ENCODE measurements at regions not wholly inside any gene's neighbourhood (a gene's known extent, or its start where the extent isn't known, plus 50 kb on each side); places are given as distances from the start of the nearest gene placed in this dataset.

DNA sequence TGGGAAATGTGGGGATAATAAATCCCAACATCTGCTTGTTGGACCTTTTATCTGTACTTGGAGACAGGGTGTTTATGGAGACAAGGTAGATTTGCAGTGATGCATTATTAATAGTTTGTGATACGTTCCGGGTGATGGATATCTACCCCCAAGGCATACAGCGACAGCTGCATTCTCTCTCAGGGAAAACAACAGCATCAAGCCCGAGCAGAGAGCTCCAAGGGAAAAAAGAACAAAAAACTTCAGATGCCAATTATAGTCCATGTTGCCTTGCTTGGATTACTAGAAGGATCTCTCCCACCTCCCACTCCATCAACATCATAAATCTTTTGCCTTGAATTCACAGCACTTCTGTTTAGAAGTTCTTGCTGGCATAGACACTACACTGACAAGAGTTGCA lies 187.5 kb upstream of the CDH11 start (continued):
- no peak for TF ChIP-seq TCF7L2 (IDR thresholded peaks at IDR 0.05; ENCODE audit: borderline replicate concordance, extremely low read depth, insufficient read depth, insufficient read length)
- no peak for TF ChIP-seq SP1 (IDR thresholded peaks at IDR 0.05; ENCODE audit: low read depth)
- TF ChIP-seq ZFX (IDR thresholded peaks at IDR 0.05) = no peak
- no peak for TF ChIP-seq SRF (IDR thresholded peaks at IDR 0.05; ENCODE audit: low read depth)
- TF ChIP-seq POLR2AphosphoS5 (IDR thresholded peaks at IDR 0.05; ENCODE audit: low read depth, low read length) = no peak
- TF ChIP-seq, protein P1, sequence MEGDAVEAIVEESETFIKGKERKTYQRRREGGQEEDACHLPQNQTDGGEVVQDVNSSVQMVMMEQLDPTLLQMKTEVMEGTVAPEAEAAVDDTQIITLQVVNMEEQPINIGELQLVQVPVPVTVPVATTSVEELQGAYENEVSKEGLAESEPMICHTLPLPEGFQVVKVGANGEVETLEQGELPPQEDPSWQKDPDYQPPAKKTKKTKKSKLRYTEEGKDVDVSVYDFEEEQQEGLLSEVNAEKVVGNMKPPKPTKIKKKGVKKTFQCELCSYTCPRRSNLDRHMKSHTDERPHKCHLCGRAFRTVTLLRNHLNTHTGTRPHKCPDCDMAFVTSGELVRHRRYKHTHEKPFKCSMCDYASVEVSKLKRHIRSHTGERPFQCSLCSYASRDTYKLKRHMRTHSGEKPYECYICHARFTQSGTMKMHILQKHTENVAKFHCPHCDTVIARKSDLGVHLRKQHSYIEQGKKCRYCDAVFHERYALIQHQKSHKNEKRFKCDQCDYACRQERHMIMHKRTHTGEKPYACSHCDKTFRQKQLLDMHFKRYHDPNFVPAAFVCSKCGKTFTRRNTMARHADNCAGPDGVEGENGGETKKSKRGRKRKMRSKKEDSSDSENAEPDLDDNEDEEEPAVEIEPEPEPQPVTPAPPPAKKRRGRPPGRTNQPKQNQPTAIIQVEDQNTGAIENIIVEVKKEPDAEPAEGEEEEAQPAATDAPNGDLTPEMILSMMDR (IDR thresholded peaks at IDR 0.05 in 2 of 3, conservative IDR thresholded peaks at IDR 0.05 in 1 of 3; ENCODE audit: borderline replicate concordance in 1 of 3, insufficient read depth in 1 of 3, low read depth in 2 of 3, low read length in 2 of 3) = no peak
- no peak for TF ChIP-seq ATF3 (IDR thresholded peaks at IDR 0.05)
- TF ChIP-seq CBX3 (IDR thresholded peaks at IDR 0.05; ENCODE audit: low read depth) = no peak
- no peak for TF ChIP-seq EZH2phosphoT487 (IDR thresholded peaks at IDR 0.05; ENCODE audit: borderline replicate concordance)
- TF ChIP-seq POLR2A (IDR thresholded peaks at IDR 0.05; ENCODE audit: borderline replicate concordance, extremely low read depth, insufficient read depth, insufficient read length) = no peak
- TF ChIP-seq EGR1 (IDR thresholded peaks at IDR 0.05; ENCODE audit: low read depth) = no peak
- no peak for TF ChIP-seq FOSL1 (IDR thresholded peaks at IDR 0.05; ENCODE audit: low read depth)
- TF ChIP-seq, protein P2, sequence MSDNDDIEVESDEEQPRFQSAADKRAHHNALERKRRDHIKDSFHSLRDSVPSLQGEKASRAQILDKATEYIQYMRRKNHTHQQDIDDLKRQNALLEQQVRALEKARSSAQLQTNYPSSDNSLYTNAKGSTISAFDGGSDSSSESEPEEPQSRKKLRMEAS (IDR thresholded peaks at IDR 0.05) = no peak

GRCh38 chr16:65308506-65308905 lies 186.6 kb upstream of the CDH11 start:
- Histone ChIP-seq H3K36me3 (ENCODE audit: control insufficient read depth in 1 of 2, insufficient read depth in 2 of 2, low read length in 2 of 2) (no peaks in the 10 kb centered on the region), H3K4me2 (ENCODE audit: low read length) (no peak overlapping the region), H3K4me1 (ENCODE audit: control insufficient read depth in 1 of 2, insufficient read depth in 2 of 2, low read length in 2 of 2) (no peaks in the 10 kb centered on the region), H3K9me2 (ENCODE audit: insufficient read depth) (no peaks in the 10 kb centered on the region), H3K4me3 (replicated peaks in 1 of 2; ENCODE audit: low read depth in 1 of 2, low read length in 2 of 2) (no peak overlapping the region), H3K27ac (ENCODE audit: low read depth, low read length) (no peak overlapping the region), H4K20me1 (ENCODE audit: insufficient read depth) (no peaks in the 10 kb centered on the region), H3K9me3 (ENCODE audit: control insufficient read depth in 1 of 2, insufficient read depth in 1 of 2, low read depth in 1 of 2, low read length in 2 of 2) (peaks cover 8 to 35% of the 10 kb centered on the region in 2 experiments; a peak in 2 of 4 replicates), H3K79me2 (ENCODE audit: insufficient read depth, low read length) (no peaks in the 10 kb centered on the region), H3K9ac (ENCODE audit: low read length) (no peak overlapping the region), H2AFZ (ENCODE audit: low read depth, low read length, poor library complexity, severe bottlenecking) (no peak overlapping the region), H3K27me3 (ENCODE audit: insufficient read depth, low read length) (no peaks in the 10 kb centered on the region)
- DNase-seq (ENCODE audit: low read depth, low spot score) (no peak), ATAC-seq (no peak)
- ChIA-PET RAD21 (ENCODE audit: low non-redundant PET in 1 of 2, low total read pairs in 2 of 2, uncharacterized antibody in 2 of 2, unreplicated experiment in 2 of 2) (no interaction called here), POLR2A (no interaction called here), CTCF (no interaction called here)
- BruUV-seq (replicated peaks) = no TSS peak
- intact Hi-C loops (cut with micrococcal nuclease) = no loop called here
- no peak for TF ChIP-seq CEBPB (IDR thresholded peaks at IDR 0.05; ENCODE audit: low read depth)
- TF ChIP-seq EZH2phosphoT487 (IDR thresholded peaks at IDR 0.05; ENCODE audit: borderline replicate concordance) = no peak
- no peak for TF ChIP-seq TCF7L2 (IDR thresholded peaks at IDR 0.05; ENCODE audit: borderline replicate concordance, extremely low read depth, insufficient read depth, insufficient read length)
- TF ChIP-seq FOSL1 (IDR thresholded peaks at IDR 0.05; ENCODE audit: low read depth) = no peak
- no peak for TF ChIP-seq SIN3A (IDR thresholded peaks at IDR 0.05; ENCODE audit: low read depth)
- TF ChIP-seq, protein P2 (IDR thresholded peaks at IDR 0.05) = no peak
- no peak for TF ChIP-seq POLR2A (IDR thresholded peaks at IDR 0.05; ENCODE audit: borderline replicate concordance, extremely low read depth, insufficient read depth, insufficient read length)
- no peak for TF ChIP-seq RAD21 (IDR thresholded peaks at IDR 0.05; ENCODE audit: low read depth)
- no peak for TF ChIP-seq ZFX (IDR thresholded peaks at IDR 0.05)
- TF ChIP-seq EZH2 (IDR thresholded peaks at IDR 0.05) = no peak
- no peak for TF ChIP-seq SP1 (IDR thresholded peaks at IDR 0.05; ENCODE audit: low read depth)
- TF ChIP-seq, protein P3, sequence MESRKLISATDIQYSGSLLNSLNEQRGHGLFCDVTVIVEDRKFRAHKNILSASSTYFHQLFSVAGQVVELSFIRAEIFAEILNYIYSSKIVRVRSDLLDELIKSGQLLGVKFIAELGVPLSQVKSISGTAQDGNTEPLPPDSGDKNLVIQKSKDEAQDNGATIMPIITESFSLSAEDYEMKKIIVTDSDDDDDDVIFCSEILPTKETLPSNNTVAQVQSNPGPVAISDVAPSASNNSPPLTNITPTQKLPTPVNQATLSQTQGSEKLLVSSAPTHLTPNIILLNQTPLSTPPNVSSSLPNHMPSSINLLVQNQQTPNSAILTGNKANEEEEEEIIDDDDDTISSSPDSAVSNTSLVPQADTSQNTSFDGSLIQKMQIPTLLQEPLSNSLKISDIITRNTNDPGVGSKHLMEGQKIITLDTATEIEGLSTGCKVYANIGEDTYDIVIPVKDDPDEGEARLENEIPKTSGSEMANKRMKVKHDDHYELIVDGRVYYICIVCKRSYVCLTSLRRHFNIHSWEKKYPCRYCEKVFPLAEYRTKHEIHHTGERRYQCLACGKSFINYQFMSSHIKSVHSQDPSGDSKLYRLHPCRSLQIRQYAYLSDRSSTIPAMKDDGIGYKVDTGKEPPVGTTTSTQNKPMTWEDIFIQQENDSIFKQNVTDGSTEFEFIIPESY (IDR thresholded peaks at IDR 0.05; ENCODE audit: extremely low read depth, insufficient replicate concordance, low read length) = no peak
- no peak for TF ChIP-seq POLR2AphosphoS5 (IDR thresholded peaks at IDR 0.05; ENCODE audit: low read depth, low read length)
- no peak for TF ChIP-seq JUND (IDR thresholded peaks at IDR 0.05)
- no peak for TF ChIP-seq ATF3 (IDR thresholded peaks at IDR 0.05)
